Stimulated activated CD8-positive, alpha-beta memory T cell treated with anti-CD3 and anti-CD28 coated beads, Interleukin-12 subunit alpha, Interleukin-12 subunit beta, amount 100 ng/mL, for 24 hours (primary cell): ENCODE measurements at regions not wholly inside any gene's neighbourhood (a gene's known extent, or its start where the extent isn't known, plus 50 kb on each side); places are given as distances from the start of the nearest gene placed in this dataset.
"Not testable (repeated sequence)": the region's sequence is repeated elsewhere in the genome, so short reads cannot be mapped to it uniquely, and the experiment has no call there.

Experiments used
- DNase-seq: peaks from one replicate; pipeline ENCODE4 v3.0.0-alpha.2; 2020; ENCODE audit errors: extremely low read depth

- DNase-seq: no peak
Observed at GRCh38 chr17:51435171-51435552, 174.8 kb downstream of the UTP18 start.

GRCh38 chr17:51435641-51436091 lies 175.3 kb downstream of the UTP18 start:
- no peak for DNase-seq

GRCh38 chr17:51439395-51440229 lies 179.3 kb downstream of the UTP18 start:
- DNase-seq: no peak

GRCh38 chr17:51441431-51441830 lies 181.1 kb downstream of the UTP18 start:
- DNase-seq: no peak

- DNase-seq: no peak
Observed at GRCh38 chr17:51442088-51442865, 181.9 kb downstream of the UTP18 start.

- DNase-seq: no peak
Observed at GRCh38 chr17:51443646-51444045, 183.3 kb downstream of the UTP18 start.

GRCh38 chr17:51445946-51446345 lies 185.6 kb downstream of the UTP18 start:
- DNase-seq: no peak

GRCh38 chr17:51454456-51454978 lies 194.2 kb downstream of the UTP18 start:
- DNase-seq: no peak

- DNase-seq: no peak
Observed at GRCh38 chr17:51455211-51455610, 194.9 kb downstream of the UTP18 start.

- DNase-seq: no peak
Observed at GRCh38 chr17:51455931-51456330, 195.6 kb downstream of the UTP18 start.

GRCh38 chr17:51456942-51457341 lies 196.6 kb downstream of the UTP18 start:
- no peak for DNase-seq

GRCh38 chr17:51461578-51462004 lies 201.2 kb downstream of the UTP18 start:
- no peak for DNase-seq

GRCh38 chr17:51463353-51463752 lies 203.0 kb downstream of the UTP18 start:
- no peak for DNase-seq

- no peak for DNase-seq
Observed at GRCh38 chr17:51467336-51467735, 207.0 kb downstream of the UTP18 start.

- DNase-seq: no peak
Observed at GRCh38 chr17:51472670-51473205, 212.4 kb downstream of the UTP18 start.

GRCh38 chr17:51474764-51475163 lies 214.4 kb downstream of the UTP18 start:
- no peak for DNase-seq

GRCh38 chr17:51475730-51476129 lies 215.4 kb downstream of the UTP18 start:
- no peak for DNase-seq

GRCh38 chr17:51479303-51479702 lies 219.0 kb downstream of the UTP18 start:
- no peak for DNase-seq

GRCh38 chr17:51481370-51481769 lies 221.0 kb downstream of the UTP18 start:
- no peak for DNase-seq

- not testable (repeated sequence) for DNase-seq
Observed at GRCh38 chr17:51482248-51482647, 221.9 kb downstream of the UTP18 start.

GRCh38 chr17:51486091-51486490 lies 225.7 kb downstream of the UTP18 start:
- no peak for DNase-seq

- no peak for DNase-seq
Observed at GRCh38 chr17:51486885-51487520, 226.7 kb downstream of the UTP18 start.
